Upper lobe of left lung (tissue), 6 donors: ENCODE measurements at regions not wholly inside any gene's neighbourhood (a gene's known extent, or its start where the extent isn't known, plus 50 kb on each side); places are given as distances from the start of the nearest gene placed in this dataset.

Source experiments
- ATAC-seq, 2 donors: fragments of 200-7000 bp; cut with Tn5 transposase; one replicate each; pipeline ENCODE4 v1.9.1; 2022; ENCODE audit warnings: mild to moderate bottlenecking in 2 of 2, moderate library complexity in 2 of 2; ENCODE audit not compliant: low FRiP score in 2 of 2
- DNase-seq, 2 donors: peaks; one replicate each; pipeline ENCODE4 v3.0.0-alpha.2; 2019 to 2020
- H3K27ac ChIP-seq, 4 donors: fragments of 200-600 bp; sonication (generic); one replicate each; pipeline ENCODE4 v1.5.1; 2016 to 2019
- H3K27me3 ChIP-seq, 4 donors: fragments of 200-600 bp; sonication (generic); one replicate each; pipeline ENCODE4 v1.5.1; 2017 to 2019
- H3K36me3 ChIP-seq, 4 donors: fragments of 200-600 bp; sonication (generic); one replicate each; pipeline ENCODE4 v1.5.1; 2016 to 2019
- H3K4me1 ChIP-seq, 4 donors: fragments of 200-600 bp; sonication (generic); one replicate each; pipeline ENCODE4 v1.5.1; 2018 to 2019
- H3K4me3 ChIP-seq, 4 donors: fragments of 200-600 bp; sonication (generic); one replicate each; pipeline ENCODE4 v1.5.1; 2017 to 2019; ENCODE audit warnings: mild to moderate bottlenecking in 2 of 4, moderate library complexity in 1 of 4
- H3K9me3 ChIP-seq, 4 donors: fragments of 200-600 bp; sonication (generic); one replicate each; pipeline ENCODE4 v1.5.1; 2018 to 2019
- CTCF ChIP-seq, 6 experiments: fragments of 450-650 bp in 4 of 6; fragments of 200-600 bp in 2 of 6; sonication (generic) in 2 of 6; IDR thresholded peaks; one replicate each; pipeline ENCODE4 v1.5.1; 2016 to 2019; ENCODE audit warnings: antibody characterized with exemption in 6 of 6
- EP300 ChIP-seq, 4 donors: sonication (generic); formaldehyde crosslinking; IDR thresholded peaks; one replicate each; pipeline ENCODE4 v1.5.1; 2017; ENCODE audit warnings: antibody characterized with exemption in 4 of 4, control low read depth in 2 of 4
- POLR2A ChIP-seq, 4 donors: fragments of 450-650 bp; IDR thresholded peaks; one replicate each; pipeline ENCODE4 v1.5.1; 2016 to 2017; ENCODE audit warnings: antibody characterized with exemption in 4 of 4, mild to moderate bottlenecking in 2 of 4
- POLR2AphosphoS5 ChIP-seq, 2 donors: sonication (generic); formaldehyde crosslinking; IDR thresholded peaks; one replicate each; pipeline ENCODE4 v1.5.1; 2017; ENCODE audit warnings: antibody characterized with exemption in 2 of 2
- WGBS, 2 donors: methylation state at CpG; one replicate each; pipeline ENCODE4 v1.1.5; 2017 to 2018; 5-methylcytosine and 5-hydroxymethylcytosine counted together
- donor health status: DM: no; HTN: no; CAD: no; lungs with moderate emphysema.
- donor health status: DM: no; HTN: yes; CAD: no; lungs with severe emphysema.

- no peaks in the 10 kb centered on the region for H3K36me3 ChIP-seq
- no peak overlapping the region for H3K27ac ChIP-seq
- ATAC-seq (no peak), DNase-seq (no peak)
- no peaks in the 10 kb centered on the region for H3K27me3 ChIP-seq
- TF ChIP-seq EP300 (IDR thresholded peaks at IDR 0.05) = no peak
- no peak for TF ChIP-seq CTCF (IDR thresholded peaks at IDR 0.05)
- no peak for TF ChIP-seq POLR2AphosphoS5 (IDR thresholded peaks at IDR 0.05)
- TF ChIP-seq POLR2A (IDR thresholded peaks at IDR 0.05) = no peak
- H3K4me1 ChIP-seq = no peaks in the 10 kb centered on the region
- no peak overlapping the region for H3K4me3 ChIP-seq
- peaks cover 4 to 41% (median 23%) of the 10 kb centered on the region in 4 donors for H3K9me3 ChIP-seq
- WGBS, 2 donors = 88 to 89% methylated on average over 8 of the region's 8 CpGs
Observed at GRCh38 chr2:171630812-171631626, 56.2 kb upstream of the DYNC1I2 start.
